Spleen (tissue), 7 donors: ENCODE measurements at regions not wholly inside any gene's neighbourhood (a gene's known extent, or its start where the extent isn't known, plus 50 kb on each side); places are given as distances from the start of the nearest gene placed in this dataset.

Source experiments
- CTCF ChIP-seq, 11 experiments: fragments of 200-600 bp in 7 of 11; fragments of 450-650 bp in 4 of 11; sonication (generic) in 4 of 11; IDR thresholded peaks in 8 of 11; conservative IDR thresholded peaks in 3 of 11; 1 replicate in 7 of 11; 2 replicates in 4 of 11; pipeline versions ENCODE4 v1.4.0 to v1.8.0; 2016 to 2021; ENCODE audit warnings: antibody characterized with exemption in 11 of 11, inconsistent platforms in 4 of 11, mild to moderate bottlenecking in 1 of 11
- POLR2A ChIP-seq, 3 donors: fragments of 450-650 bp; IDR thresholded peaks; one replicate each; pipeline ENCODE4 v1.5.1; 2017; ENCODE audit warnings: antibody characterized with exemption in 3 of 3, mild to moderate bottlenecking in 1 of 3
- POLR2AphosphoS5 ChIP-seq, 3 donors: sonication (generic); formaldehyde crosslinking; IDR thresholded peaks; one replicate each; pipeline ENCODE4 v1.5.1; 2017; ENCODE audit warnings: antibody characterized with exemption in 3 of 3
- donor health status: DM: no; HTN: no; CAD: no; lungs with moderate emphysema.
- donor health status: DM: no; HTN: no; CAD: no.
- donor health status: DM: no; HTN: no; CAD: no.

- no peak for TF ChIP-seq CTCF (IDR thresholded peaks at IDR 0.05 in 8 of 11, conservative IDR thresholded peaks at IDR 0.05 in 3 of 11)
- TF ChIP-seq POLR2A (IDR thresholded peaks at IDR 0.05), result no peak
- no peak for TF ChIP-seq POLR2AphosphoS5 (IDR thresholded peaks at IDR 0.05)
Observed at GRCh38 chr2:34799556-34799955, 1200.5 kb upstream of the FAM98A start.
